ENCODE measurements at regions not wholly inside any gene's neighbourhood (a gene's known extent, or its start where the extent isn't known, plus 50 kb on each side); places are given as distances from the start of the nearest gene placed in this dataset.

DNA sequence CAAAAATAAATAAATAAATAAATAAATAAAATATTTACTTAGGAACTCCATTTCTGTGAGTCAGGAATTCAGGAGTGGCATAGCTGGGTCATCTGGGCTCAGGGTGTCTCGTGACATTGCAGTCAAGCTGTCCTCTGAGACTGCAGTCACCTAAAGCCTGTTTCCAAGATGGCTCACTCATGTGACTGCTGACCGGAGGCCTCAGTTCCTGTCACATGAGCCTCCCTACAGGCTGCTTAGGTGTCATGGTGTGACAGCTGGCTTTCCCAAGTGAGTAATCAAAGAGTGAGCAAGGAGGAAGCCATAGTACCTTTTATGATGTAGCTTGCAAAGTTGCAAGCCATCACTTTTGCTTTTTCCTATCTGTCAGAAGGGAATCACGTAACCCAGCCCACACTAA lies 128.6 kb upstream of the KCTD7 start:
- no peak for TF ChIP-seq CTCF (IDR thresholded peaks at IDR 0.05; ENCODE audit: borderline replicate concordance, extremely low read depth, low read length, poor library complexity, severe bottlenecking)
- TF ChIP-seq EZH2 (IDR thresholded peaks at IDR 0.05; ENCODE audit: borderline replicate concordance, low read depth, low read length, severe bottlenecking) = no peak

Data from DND-41 (cell line).